Neural cell (in vitro differentiated cells): ENCODE measurements at regions not wholly inside any gene's neighbourhood (a gene's known extent, or its start where the extent isn't known, plus 50 kb on each side); places are given as distances from the start of the nearest gene placed in this dataset.

Source experiments
- H2AFZ ChIP-seq: fragments of 200-600, 300-800 bp; sonication (generic), shearing (Covaris generic); 2 replicates; pipeline ENCODE4 v1.6.0; 2014; ENCODE audit warnings: low read depth, mild to moderate bottlenecking, antibody characterized with exemption, low read length, moderate library complexity
- H3F3A ChIP-seq: fragments of 200-600 bp; shearing (Covaris generic); 2 replicates; pipeline ENCODE4 v1.6.1; 2016; ENCODE audit warnings: mild to moderate bottlenecking, moderate library complexity, mixed read lengths, antibody characterized with exemption, low read length; ENCODE audit not compliant: insufficient read depth, poor library complexity, severe bottlenecking
- H3K27ac ChIP-seq: fragments of 200-600, 300-800 bp; sonication (generic), shearing (Covaris generic); 2 replicates; pipeline ENCODE4 v1.5.1; 2014; ENCODE audit warnings: mild to moderate bottlenecking, low read length, moderate library complexity
- H3K27me3 ChIP-seq: fragments of 300-800, 200-600 bp; sonication (generic), shearing (Covaris generic); 2 replicates; pipeline ENCODE4 v1.6.0; 2014; ENCODE audit warnings: mild to moderate bottlenecking, low read depth, low read length, moderate library complexity; ENCODE audit not compliant: insufficient read depth
- H3K36me3 ChIP-seq: fragments of 300-800, 200-600 bp; sonication (generic), shearing (Covaris generic); 2 replicates; pipeline ENCODE4 v1.5.1; 2014; ENCODE audit warnings: mild to moderate bottlenecking, antibody characterized with exemption, low read length, moderate library complexity; ENCODE audit not compliant: insufficient read depth
- H3K4me2 ChIP-seq: fragments of 300-800, 200-600 bp; sonication (generic), shearing (Covaris generic); 2 replicates; pipeline ENCODE4 v1.6.0; 2014; ENCODE audit warnings: mild to moderate bottlenecking, low read length
- H3K4me3 ChIP-seq: fragments of 300-800, 200-600 bp; sonication (generic), shearing (Covaris generic); 2 replicates; pipeline ENCODE4 v1.5.1; 2014; ENCODE audit warnings: mild to moderate bottlenecking, low read length, moderate library complexity
- H3K79me2 ChIP-seq: fragments of 200-600 bp; shearing (Covaris generic); replicated peaks from 2 replicates; pipeline ENCODE4 v1.6.0; 2014; ENCODE audit warnings: mild to moderate bottlenecking, low read length, moderate library complexity; ENCODE audit not compliant: insufficient read depth
- H3K9ac ChIP-seq: fragments of 300-800, 200-600 bp; sonication (generic), shearing (Covaris generic); 2 replicates; pipeline ENCODE4 v1.6.1; 2016; ENCODE audit warnings: mild to moderate bottlenecking, low read length, mixed read lengths
- H3K9me2 ChIP-seq: fragments of 200-600 bp; shearing (Covaris generic); 2 replicates; pipeline ENCODE4 v1.6.1; 2016; ENCODE audit warnings: mild to moderate bottlenecking, low read length, mixed read lengths; ENCODE audit not compliant: insufficient read depth
- H3K9me3 ChIP-seq: fragments of 200-600, 300-800 bp; sonication (generic), shearing (Covaris generic); 2 replicates; pipeline ENCODE4 v1.6.1; 2016; ENCODE audit warnings: mild to moderate bottlenecking, mixed run types, low read length, moderate library complexity, mixed read lengths
- H4K20me1 ChIP-seq: fragments of 200-600 bp; shearing (Covaris generic); 2 replicates; pipeline ENCODE4 v1.6.1; 2016; ENCODE audit warnings: mild to moderate bottlenecking, mixed run types; ENCODE audit not compliant: insufficient read depth
- CTCF ChIP-seq: fragments of 450-650 bp; IDR thresholded peaks from 2 replicates; pipeline ENCODE4 v1.5.1; 2014; ENCODE audit warnings: antibody characterized with exemption, mild to moderate bottlenecking, moderate library complexity; ENCODE audit not compliant: poor library complexity, severe bottlenecking
- EP300 ChIP-seq: fragments of 450-650 bp; conservative IDR thresholded peaks from 2 replicates; pipeline ENCODE4 v1.6.1; 2014; ENCODE audit warnings: antibody characterized with exemption, mild to moderate bottlenecking, moderate library complexity; ENCODE audit not compliant: poor library complexity, severe bottlenecking
- EZH2 ChIP-seq: fragments of 200-600, 300-800 bp; shearing (Covaris generic), sonication (generic); IDR thresholded peaks from 2 replicates; pipeline ENCODE4 v1.6.1; 2014; ENCODE audit warnings: antibody characterized with exemption, low read length, borderline replicate concordance, mild to moderate bottlenecking; ENCODE audit not compliant: insufficient read depth, poor library complexity, severe bottlenecking
- MXI1 ChIP-seq: fragments of 450-650 bp; conservative IDR thresholded peaks from 2 replicates; pipeline ENCODE4 v1.6.1; 2014; ENCODE audit warnings: antibody characterized with exemption, mild to moderate bottlenecking; ENCODE audit not compliant: poor library complexity, severe bottlenecking
- POLR2AphosphoS5 ChIP-seq: IDR thresholded peaks from 2 replicates; pipeline ENCODE4 v1.6.1; 2012
- RAD21 ChIP-seq: fragments of 450-650 bp; conservative IDR thresholded peaks from 2 replicates; pipeline ENCODE4 v1.6.1; 2014; ENCODE audit warnings: antibody characterized with exemption, mild to moderate bottlenecking, moderate library complexity
- SMC3 ChIP-seq: fragments of 450-650 bp; conservative IDR thresholded peaks from 2 replicates; pipeline ENCODE4 v1.6.1; 2014; ENCODE audit warnings: antibody characterized with exemption, mild to moderate bottlenecking, moderate library complexity; ENCODE audit not compliant: poor library complexity
- TAF1 ChIP-seq: IDR thresholded peaks from 2 replicates; pipeline ENCODE4 v1.6.1; 2012; ENCODE audit warnings: low read depth
- TF ChIP-seq, protein P1 (sequence below): IDR thresholded peaks from 2 replicates; pipeline ENCODE4 v1.6.1; 2012; ENCODE audit warnings: borderline replicate concordance

DNA sequence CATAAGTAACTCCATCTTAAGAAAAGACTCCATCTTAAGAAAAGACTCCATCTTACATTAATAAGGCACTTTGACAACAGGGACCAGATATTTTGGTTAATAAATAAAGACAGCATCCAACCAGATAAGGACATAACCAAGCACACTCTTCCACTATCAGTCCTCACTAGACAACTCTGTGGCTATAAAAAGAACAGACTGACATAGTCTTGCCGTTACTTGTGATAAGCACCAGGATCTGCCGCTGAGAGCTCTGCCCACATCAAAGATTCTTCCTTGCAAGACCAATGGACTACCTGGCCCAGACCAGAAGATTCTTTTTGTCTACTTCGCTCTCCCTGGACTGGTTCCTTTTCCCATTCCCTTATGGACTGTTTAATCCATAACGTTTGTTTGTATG is 667.4 kb downstream of the NYAP2 start:
- Histone ChIP-seq H3K9ac (no peak overlapping the region), H2AFZ (no peak overlapping the region), H3K27ac (no peak overlapping the region), H3K79me2 (no peaks in the 10 kb centered on the region), H3F3A (no peaks in the 10 kb centered on the region), H3K4me2 (no peak overlapping the region), H3K36me3 (no peaks in the 10 kb centered on the region), H4K20me1 (no peaks in the 10 kb centered on the region), H3K9me3 (no peaks in the 10 kb centered on the region), H3K4me3 (no peak overlapping the region), H3K9me2 (no peaks in the 10 kb centered on the region), H3K27me3 (no peaks in the 10 kb centered on the region)
- no peak for TF ChIP-seq SMC3
- TF ChIP-seq MXI1, result no peak
- no peak for TF ChIP-seq POLR2AphosphoS5
- no peak for TF ChIP-seq RAD21
- TF ChIP-seq TAF1, result no peak
- TF ChIP-seq, protein P1, sequence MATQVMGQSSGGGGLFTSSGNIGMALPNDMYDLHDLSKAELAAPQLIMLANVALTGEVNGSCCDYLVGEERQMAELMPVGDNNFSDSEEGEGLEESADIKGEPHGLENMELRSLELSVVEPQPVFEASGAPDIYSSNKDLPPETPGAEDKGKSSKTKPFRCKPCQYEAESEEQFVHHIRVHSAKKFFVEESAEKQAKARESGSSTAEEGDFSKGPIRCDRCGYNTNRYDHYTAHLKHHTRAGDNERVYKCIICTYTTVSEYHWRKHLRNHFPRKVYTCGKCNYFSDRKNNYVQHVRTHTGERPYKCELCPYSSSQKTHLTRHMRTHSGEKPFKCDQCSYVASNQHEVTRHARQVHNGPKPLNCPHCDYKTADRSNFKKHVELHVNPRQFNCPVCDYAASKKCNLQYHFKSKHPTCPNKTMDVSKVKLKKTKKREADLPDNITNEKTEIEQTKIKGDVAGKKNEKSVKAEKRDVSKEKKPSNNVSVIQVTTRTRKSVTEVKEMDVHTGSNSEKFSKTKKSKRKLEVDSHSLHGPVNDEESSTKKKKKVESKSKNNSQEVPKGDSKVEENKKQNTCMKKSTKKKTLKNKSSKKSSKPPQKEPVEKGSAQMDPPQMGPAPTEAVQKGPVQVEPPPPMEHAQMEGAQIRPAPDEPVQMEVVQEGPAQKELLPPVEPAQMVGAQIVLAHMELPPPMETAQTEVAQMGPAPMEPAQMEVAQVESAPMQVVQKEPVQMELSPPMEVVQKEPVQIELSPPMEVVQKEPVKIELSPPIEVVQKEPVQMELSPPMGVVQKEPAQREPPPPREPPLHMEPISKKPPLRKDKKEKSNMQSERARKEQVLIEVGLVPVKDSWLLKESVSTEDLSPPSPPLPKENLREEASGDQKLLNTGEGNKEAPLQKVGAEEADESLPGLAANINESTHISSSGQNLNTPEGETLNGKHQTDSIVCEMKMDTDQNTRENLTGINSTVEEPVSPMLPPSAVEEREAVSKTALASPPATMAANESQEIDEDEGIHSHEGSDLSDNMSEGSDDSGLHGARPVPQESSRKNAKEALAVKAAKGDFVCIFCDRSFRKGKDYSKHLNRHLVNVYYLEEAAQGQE, result no peak
- TF ChIP-seq EZH2, result no peak
- TF ChIP-seq EP300, result no peak
- TF ChIP-seq CTCF, result no peak

DNA sequence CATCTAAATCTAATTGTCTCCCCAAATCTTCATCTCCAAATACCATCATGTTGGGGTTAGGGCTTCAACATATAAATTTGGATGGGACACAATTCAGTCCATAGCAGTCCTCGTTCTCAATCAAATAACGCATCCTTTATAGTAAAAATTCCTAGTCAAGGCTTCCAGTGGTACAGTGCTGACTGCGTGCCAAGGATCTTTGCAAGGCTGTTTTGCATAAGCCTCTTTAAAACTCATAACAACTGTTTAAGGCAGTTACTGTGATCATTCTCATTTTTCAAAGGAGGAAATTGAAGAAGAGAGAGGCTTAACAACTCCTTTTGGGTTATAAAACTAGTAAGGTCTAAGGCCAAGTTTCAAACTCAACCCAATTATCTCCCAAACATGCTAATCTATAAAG is 666.9 kb downstream of the NYAP2 start:
- H3K9me2 ChIP-seq, result no peaks in the 10 kb centered on the region
- no peak overlapping the region for H3K27ac ChIP-seq
- H3K27me3 ChIP-seq, result no peaks in the 10 kb centered on the region
- H4K20me1 ChIP-seq, result no peaks in the 10 kb centered on the region
- H3K9ac ChIP-seq, result no peak overlapping the region
- H3K79me2 ChIP-seq, result no peaks in the 10 kb centered on the region
- TF ChIP-seq MXI1 (no peak), POLR2AphosphoS5 (no peak), EZH2 (no peak), SMC3 (no peak), CTCF (no peak), EP300 (no peak), TAF1 (no peak), RAD21 (no peak)
- TF ChIP-seq, protein P1, result no peak
- H3K4me3 ChIP-seq, result no peak overlapping the region
- no peaks in the 10 kb centered on the region for H3F3A ChIP-seq
- H3K9me3 ChIP-seq, result no peaks in the 10 kb centered on the region
- no peak overlapping the region for H2AFZ ChIP-seq
- H3K36me3 ChIP-seq, result no peaks in the 10 kb centered on the region
- H3K4me2 ChIP-seq, result no peak overlapping the region
